PFSK-1 (cell line): ENCODE measurements at regions not wholly inside any gene's neighbourhood (a gene's known extent, or its start where the extent isn't known, plus 50 kb on each side); places are given as distances from the start of the nearest gene placed in this dataset.

Experiments used
- FOXP2 ChIP-seq: optimal IDR thresholded peaks from 2 replicates; pipeline ENCODE3; 2011; ENCODE audit warnings: borderline replicate concordance, control low read depth, inconsistent platforms; ENCODE audit not compliant: insufficient read depth; ENCODE audit errors: extremely low read length, extremely low read depth
- POLR2AphosphoS5 ChIP-seq: IDR thresholded peaks from 2 replicates; pipeline ENCODE4 v1.6.1; 2012; ENCODE audit warnings: low read depth, mild to moderate bottlenecking, control low read depth, low read length, moderate library complexity
- REST ChIP-seq, 2 experiments: IDR thresholded peaks; 2 replicates each; pipeline versions ENCODE4 v1.6.1 to v1.8.0; 2011 to 2012; ENCODE audit warnings: low read depth in 2 of 2, low read length in 2 of 2, control low read depth in 1 of 2, inconsistent platforms in 1 of 2, mild to moderate bottlenecking in 1 of 2, moderate library complexity in 1 of 2; ENCODE audit not compliant: insufficient read depth in 1 of 2
- SIN3A ChIP-seq: IDR thresholded peaks from 2 replicates; pipeline ENCODE4 v1.6.1; 2012; ENCODE audit warnings: mild to moderate bottlenecking, low read length, moderate library complexity, borderline replicate concordance; ENCODE audit not compliant: insufficient read depth
- TAF1 ChIP-seq: IDR thresholded peaks from 2 replicates; pipeline ENCODE4 v1.6.1; 2012; ENCODE audit warnings: low read length, control low read depth, borderline replicate concordance; ENCODE audit not compliant: insufficient read depth

DNA sequence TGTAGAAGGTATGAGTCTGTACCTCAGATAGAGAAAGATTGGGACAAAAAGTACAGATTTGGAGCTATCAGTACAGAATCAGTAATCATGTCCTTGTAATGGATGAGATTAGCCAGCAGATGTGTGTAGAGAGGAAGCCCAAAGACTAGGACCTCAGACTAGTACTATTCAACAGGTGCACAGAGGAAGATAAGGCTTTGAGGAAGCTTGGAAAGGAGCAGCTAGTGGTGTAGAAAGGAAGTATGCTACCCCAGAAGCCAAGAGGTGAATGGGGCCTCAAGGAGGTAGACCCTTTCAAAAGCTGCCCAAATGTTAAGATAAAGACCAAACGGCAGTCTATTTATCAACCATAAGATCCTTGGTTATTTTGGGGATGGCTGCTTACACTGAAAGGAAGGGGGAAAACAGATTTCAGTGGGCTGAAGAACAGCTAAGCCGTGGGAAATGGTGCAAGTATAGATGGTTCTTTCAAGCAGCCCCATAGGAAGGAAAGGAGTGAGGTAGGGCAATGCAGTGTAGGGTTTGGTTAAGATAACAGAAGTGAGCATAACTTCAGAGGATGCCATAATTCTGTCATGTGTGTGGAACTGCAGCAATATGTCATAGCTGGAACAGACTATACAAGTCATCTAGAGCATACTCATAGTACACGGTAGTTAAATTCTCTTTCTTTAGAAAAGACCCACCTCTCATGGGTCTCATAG lies 221.7 kb downstream of the HHIPL2 start:
- no peak for TF ChIP-seq REST (IDR thresholded peaks at IDR 0.05; ENCODE audit: insufficient read depth in 1 of 2, low read depth in 2 of 2, low read length in 2 of 2)
- no peak for TF ChIP-seq POLR2AphosphoS5
- TF ChIP-seq FOXP2, result no peak
- no peak for TF ChIP-seq TAF1
- no peak for TF ChIP-seq SIN3A

DNA sequence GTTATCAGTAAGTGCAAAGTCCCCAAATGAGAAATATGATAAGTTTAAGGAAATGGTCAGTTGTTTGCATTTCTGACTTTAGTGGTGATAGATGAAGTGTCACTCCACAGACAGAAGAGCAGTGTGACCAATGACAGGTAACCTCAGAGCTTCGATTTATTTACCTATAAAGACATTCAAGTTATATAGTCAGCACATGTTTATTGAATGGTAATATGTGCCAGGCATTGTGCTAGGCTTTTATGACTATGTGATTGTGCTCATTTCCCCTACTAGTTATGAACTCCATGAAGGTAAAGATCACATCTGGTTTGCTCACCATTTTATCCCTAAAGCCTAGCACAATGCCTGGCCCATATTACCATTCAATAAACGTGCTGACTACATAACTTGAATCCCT lies 222.4 kb downstream of the HHIPL2 start:
- no peak for TF ChIP-seq POLR2AphosphoS5

DNA sequence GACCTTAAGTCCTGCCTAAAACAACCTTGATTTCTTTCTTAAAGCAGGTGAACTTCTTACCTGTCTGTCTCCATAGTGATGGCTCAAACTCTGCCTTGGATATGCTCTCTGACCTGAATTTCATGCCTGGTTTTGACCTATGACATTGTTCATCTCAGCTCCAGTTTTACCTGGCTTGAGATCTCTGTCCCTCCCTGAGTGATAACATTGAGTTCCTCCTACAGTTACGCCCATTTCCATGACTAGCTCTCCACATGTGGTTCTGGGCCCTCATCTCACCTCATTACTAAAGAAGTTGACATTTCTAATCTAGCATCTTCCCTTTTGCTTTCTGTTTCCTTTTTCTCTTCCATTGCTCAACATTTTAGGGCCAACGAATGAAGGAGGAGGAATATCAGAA lies 233.1 kb downstream of the HHIPL2 start:
- no peak for TF ChIP-seq TAF1
- TF ChIP-seq POLR2AphosphoS5, result no peak
- no peak for TF ChIP-seq SIN3A
- TF ChIP-seq FOXP2, result no peak
- no peak for TF ChIP-seq REST (IDR thresholded peaks at IDR 0.05; ENCODE audit: insufficient read depth in 1 of 2, low read depth in 2 of 2, low read length in 2 of 2)

GRCh38 chr1:222310836-222311235 lies 237.1 kb downstream of the HHIPL2 start:
- TF ChIP-seq POLR2AphosphoS5, result no peak
- TF ChIP-seq FOXP2, result peak; percentile 46

- TF ChIP-seq SIN3A (no peak), REST (IDR thresholded peaks at IDR 0.05; ENCODE audit: insufficient read depth in 1 of 2, low read depth in 2 of 2, low read length in 2 of 2) (no peak), TAF1 (no peak), FOXP2 (no peak), POLR2AphosphoS5 (no peak)
These were observed 240.3 kb downstream of the HHIPL2 start for GRCh38 chr1:222307621-222308020.

- no peak for TF ChIP-seq POLR2AphosphoS5
- TF ChIP-seq REST (IDR thresholded peaks at IDR 0.05; ENCODE audit: insufficient read depth in 1 of 2, low read depth in 2 of 2, low read length in 2 of 2), result no peak
- no peak for TF ChIP-seq FOXP2
- TF ChIP-seq TAF1, result no peak
- no peak for TF ChIP-seq SIN3A
These were observed 241.4 kb downstream of the HHIPL2 start for GRCh38 chr1:222306512-222306911.
